ENCODE measurements at regions not wholly inside any gene's neighbourhood (a gene's known extent, or its start where the extent isn't known, plus 50 kb on each side); places are given as distances from the start of the nearest gene placed in this dataset.

GRCh38 chr18:37705016-37705415 lies 139.4 kb upstream of the CELF4 start:
- no peak overlapping the region for H3K4me3 ChIP-seq
- POLR2A ChIA-PET = no interaction called here
- SMC1A ChIA-PET (ENCODE audit: uncharacterized antibody, unreplicated experiment) = no interaction called here
- no peaks in the 10 kb centered on the region for H3K36me3 ChIP-seq (ENCODE audit: control insufficient read depth in 2 of 2, insufficient read depth in 2 of 2, low read length in 1 of 2)
- H4K20me1 ChIP-seq (ENCODE audit: control insufficient read depth, insufficient read depth) = no peaks in the 10 kb centered on the region
- H3K4me1 ChIP-seq (ENCODE audit: control insufficient read depth, insufficient read depth, low read length) = no peaks in the 10 kb centered on the region
- H3K79me2 ChIP-seq (ENCODE audit: control insufficient read depth, insufficient read depth, low read length) = no peaks in the 10 kb centered on the region
- DNase-seq (ENCODE audit: low read depth, low spot score) = no peak
- no peaks in the 10 kb centered on the region for H3K9me3 ChIP-seq (replicated peaks; ENCODE audit: control insufficient read depth, insufficient read depth, low read length)
- WGBS (ENCODE audit: insufficient coverage, insufficient replicate concordance, low lambda C conversion rate, missing lambda C conversion rate) = 18% methylated on average over 7 of the region's 7 CpGs
- TF ChIP-seq MEF2A (IDR thresholded peaks at IDR 0.05; ENCODE audit: insufficient read depth, low read depth, low read length) (no peak), E4F1 (IDR thresholded peaks at IDR 0.05; ENCODE audit: borderline replicate concordance, partially characterized antibody) (no peak), CEBPZ (IDR thresholded peaks at IDR 0.05; ENCODE audit: low read depth, low read length) (no peak), RBBP5 (conservative IDR thresholded peaks at IDR 0.05) (no peak), FOS (IDR thresholded peaks at IDR 0.05; ENCODE audit: borderline replicate concordance, extremely low read depth, insufficient read length) (no peak), NFIC (IDR thresholded peaks at IDR 0.05; ENCODE audit: low read depth, low read length) (no peak), EZH2 (IDR thresholded peaks at IDR 0.05; ENCODE audit: borderline replicate concordance, control insufficient read depth, low read depth, low read length) (no peak), POU2F2 (IDR thresholded peaks at IDR 0.05; ENCODE audit: borderline replicate concordance, low read depth, low read length) (no peak), FOXK2 (IDR thresholded peaks at IDR 0.05) (no peak), PML (IDR thresholded peaks at IDR 0.05; ENCODE audit: low read length) (no peak), NFYB (IDR thresholded peaks at IDR 0.05; ENCODE audit: insufficient read depth, low read depth, low read length) (no peak), CREM (IDR thresholded peaks at IDR 0.05; ENCODE audit: low read depth) (no peak), MEF2B (IDR thresholded peaks at IDR 0.05; ENCODE audit: partially characterized antibody, poor library complexity, severe bottlenecking) (no peak), BCL3 (IDR thresholded peaks at IDR 0.05; ENCODE audit: borderline replicate concordance, insufficient read depth, low read depth, low read length, poor library complexity, severe bottlenecking) (no peak), CBX5 (IDR thresholded peaks at IDR 0.05; ENCODE audit: low read depth) (no peak)
- TF ChIP-seq, protein P1, sequence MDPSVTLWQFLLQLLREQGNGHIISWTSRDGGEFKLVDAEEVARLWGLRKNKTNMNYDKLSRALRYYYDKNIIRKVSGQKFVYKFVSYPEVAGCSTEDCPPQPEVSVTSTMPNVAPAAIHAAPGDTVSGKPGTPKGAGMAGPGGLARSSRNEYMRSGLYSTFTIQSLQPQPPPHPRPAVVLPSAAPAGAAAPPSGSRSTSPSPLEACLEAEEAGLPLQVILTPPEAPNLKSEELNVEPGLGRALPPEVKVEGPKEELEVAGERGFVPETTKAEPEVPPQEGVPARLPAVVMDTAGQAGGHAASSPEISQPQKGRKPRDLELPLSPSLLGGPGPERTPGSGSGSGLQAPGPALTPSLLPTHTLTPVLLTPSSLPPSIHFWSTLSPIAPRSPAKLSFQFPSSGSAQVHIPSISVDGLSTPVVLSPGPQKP (IDR thresholded peaks at IDR 0.05; ENCODE audit: low read depth, low read length) = no peak
- RAD21 ChIA-PET (ENCODE audit: unreplicated experiment) = no interaction called here
- no TSS peak for BruUV-seq (replicated peaks)
- ATAC-seq = no peak
- H3K27me3 ChIP-seq (replicated peaks in 1 of 2; ENCODE audit: control insufficient read depth in 2 of 2, insufficient read depth in 2 of 2, low read length in 1 of 2) = no peaks in the 10 kb centered on the region
- in situ Hi-C loops (cut with MboI) (no loop called here), intact Hi-C loops (cut with micrococcal nuclease; ENCODE audit: unreplicated experiment) (no loop called here)
- no peak overlapping the region for H3K4me2 ChIP-seq (ENCODE audit: control insufficient read depth, insufficient read depth)
- CTCF ChIA-PET = no interaction called here
- H3K27ac ChIP-seq (ENCODE audit: control insufficient read depth, insufficient read depth) = no peak overlapping the region
- no peak overlapping the region for H2AFZ ChIP-seq (ENCODE audit: control insufficient read depth, low read depth, low read length)
- no peak overlapping the region for H3K9ac ChIP-seq (ENCODE audit: control insufficient read depth, insufficient read depth, low read length)
- no peak for FAIRE-seq

Measured in GM12878 (cell line).